ENCODE measurements at regions not wholly inside any gene's neighbourhood (a gene's known extent, or its start where the extent isn't known, plus 50 kb on each side); places are given as distances from the start of the nearest gene placed in this dataset.

DNA sequence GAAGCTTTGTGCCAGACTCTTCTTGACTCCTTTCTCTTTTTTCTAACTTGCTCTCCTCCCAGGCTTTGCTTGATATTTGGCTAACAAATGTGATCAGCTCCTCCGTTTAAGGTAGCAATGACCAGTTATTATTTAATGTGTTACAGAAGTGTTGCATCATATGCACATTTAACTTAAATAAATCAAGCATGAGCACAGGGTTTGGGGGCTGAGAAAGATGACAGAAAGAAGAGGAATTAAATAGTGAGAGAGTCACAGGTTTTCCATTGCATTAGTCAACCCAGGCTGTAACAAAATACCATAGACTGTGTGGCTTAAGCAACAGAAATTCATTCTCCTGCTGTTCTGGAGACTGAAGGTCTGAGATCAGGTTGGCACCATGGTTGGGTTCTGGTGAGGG, 343.8 kb downstream of the RPRM start:
- H3K27ac ChIP-seq = no peak overlapping the region
- no peak overlapping the region for H3K4me3 ChIP-seq
- no peaks in the 10 kb centered on the region for H3K36me3 ChIP-seq (replicated peaks in 1 of 2)
- WGBS, 4 donors = 63 to 88% (median 77%) methylated on average over 1 of the region's 1 CpG
- no peaks in the 10 kb centered on the region for H3K4me1 ChIP-seq (replicated peaks in 1 of 2)
- intact Hi-C loops (cut with DNase I) = no loop called here
- no peaks in the 10 kb centered on the region for H3K9me3 ChIP-seq (replicated peaks in 1 of 3)
- no peak for DNase-seq
- TF ChIP-seq, protein P1, sequence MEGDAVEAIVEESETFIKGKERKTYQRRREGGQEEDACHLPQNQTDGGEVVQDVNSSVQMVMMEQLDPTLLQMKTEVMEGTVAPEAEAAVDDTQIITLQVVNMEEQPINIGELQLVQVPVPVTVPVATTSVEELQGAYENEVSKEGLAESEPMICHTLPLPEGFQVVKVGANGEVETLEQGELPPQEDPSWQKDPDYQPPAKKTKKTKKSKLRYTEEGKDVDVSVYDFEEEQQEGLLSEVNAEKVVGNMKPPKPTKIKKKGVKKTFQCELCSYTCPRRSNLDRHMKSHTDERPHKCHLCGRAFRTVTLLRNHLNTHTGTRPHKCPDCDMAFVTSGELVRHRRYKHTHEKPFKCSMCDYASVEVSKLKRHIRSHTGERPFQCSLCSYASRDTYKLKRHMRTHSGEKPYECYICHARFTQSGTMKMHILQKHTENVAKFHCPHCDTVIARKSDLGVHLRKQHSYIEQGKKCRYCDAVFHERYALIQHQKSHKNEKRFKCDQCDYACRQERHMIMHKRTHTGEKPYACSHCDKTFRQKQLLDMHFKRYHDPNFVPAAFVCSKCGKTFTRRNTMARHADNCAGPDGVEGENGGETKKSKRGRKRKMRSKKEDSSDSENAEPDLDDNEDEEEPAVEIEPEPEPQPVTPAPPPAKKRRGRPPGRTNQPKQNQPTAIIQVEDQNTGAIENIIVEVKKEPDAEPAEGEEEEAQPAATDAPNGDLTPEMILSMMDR (IDR thresholded peaks at IDR 0.05) = no peak
- TF ChIP-seq POLR2A (IDR thresholded peaks at IDR 0.05) = no peak
- H3K27me3 ChIP-seq = no peaks in the 10 kb centered on the region

GRCh38 chr2:153133716-153134115, 344.8 kb downstream of the RPRM start:
- H3K9me3 ChIP-seq (replicated peaks in 1 of 3) = no peaks in the 10 kb centered on the region
- intact Hi-C loops (cut with DNase I) = no loop called here
- H3K4me1 ChIP-seq (replicated peaks in 1 of 2) = no peaks in the 10 kb centered on the region
- TF ChIP-seq, protein P1 (IDR thresholded peaks at IDR 0.05) = no peak
- TF ChIP-seq POLR2A (IDR thresholded peaks at IDR 0.05) = no peak
- whole genome bisulfite sequencing, 4 donors = 84 to 93% (median 91%) methylated on average over 4 of the region's 4 CpGs
- H3K27ac ChIP-seq = no peak overlapping the region
- no peaks in the 10 kb centered on the region for H3K36me3 ChIP-seq (replicated peaks in 1 of 2)
- no peaks in the 10 kb centered on the region for H3K27me3 ChIP-seq
- DNase-seq = no peak
- H3K4me3 ChIP-seq = no peak overlapping the region

GRCh38 chr2:153132418-153132817, 346.1 kb downstream of the RPRM start:
- Histone ChIP-seq H3K9me3 (replicated peaks in 1 of 3) (no peaks in the 10 kb centered on the region), H3K4me3 (no peak overlapping the region), H3K27ac (no peak overlapping the region), H3K4me1 (replicated peaks in 1 of 2) (no peaks in the 10 kb centered on the region), H3K27me3 (no peaks in the 10 kb centered on the region), H3K36me3 (replicated peaks in 1 of 2) (no peaks in the 10 kb centered on the region)
- intact Hi-C loops (cut with DNase I) = no loop called here
- TF ChIP-seq POLR2A (IDR thresholded peaks at IDR 0.05) = no peak
- TF ChIP-seq, protein P1 (IDR thresholded peaks at IDR 0.05) = no peak
- no peak for DNase-seq
- WGBS, 4 donors = 68 to 75% (median 70%) methylated on average over 3 of the region's 3 CpGs

DNA sequence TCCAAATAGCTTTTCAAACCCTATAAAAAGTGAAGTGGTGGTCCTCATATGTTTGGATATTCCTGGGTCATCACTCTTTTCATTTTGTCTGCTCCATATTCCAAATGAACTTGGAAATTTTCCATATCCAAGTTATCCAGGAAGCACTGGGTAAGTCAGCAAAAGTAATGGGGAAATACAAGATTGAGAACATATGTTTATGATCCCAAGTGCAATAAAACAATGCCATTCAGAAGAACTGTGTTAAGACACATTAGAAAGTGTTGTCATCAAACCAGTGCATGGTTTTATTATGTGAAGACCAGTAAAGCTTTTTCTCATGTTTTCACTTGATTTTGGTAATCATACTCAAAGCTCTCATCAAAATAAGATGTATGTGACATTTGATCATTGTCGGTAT, 363.4 kb downstream of the RPRM start:
- Histone ChIP-seq H3K27me3 (no peaks in the 10 kb centered on the region), H3K27ac (no peak overlapping the region), H3K4me3 (no peak overlapping the region), H3K36me3 (replicated peaks in 1 of 2) (no peaks in the 10 kb centered on the region), H3K9me3 (replicated peaks in 1 of 3) (no peaks in the 10 kb centered on the region), H3K4me1 (replicated peaks in 1 of 2) (no peaks in the 10 kb centered on the region)
- TF ChIP-seq POLR2A (IDR thresholded peaks at IDR 0.05) = no peak
- TF ChIP-seq, protein P1 (IDR thresholded peaks at IDR 0.05) = no peak
- DNase-seq = no peak
- intact Hi-C loops (cut with DNase I) = no loop called here
- 92 to 96% (median 96%) methylated on average over 1 of the region's 1 CpG for WGBS, 4 donors
